Psoas muscle (tissue), 7 donors: ENCODE measurements at regions not wholly inside any gene's neighbourhood (a gene's known extent, or its start where the extent isn't known, plus 50 kb on each side); places are given as distances from the start of the nearest gene placed in this dataset.

Experiments used
- ATAC-seq, 4 donors: fragments of 200-7000 bp; cut with Tn5 transposase; one replicate each; pipeline ENCODE4 v1.9.1; 2020; ENCODE audit warnings: moderate library complexity in 3 of 4, mild to moderate bottlenecking in 2 of 4
- DNase-seq, 2 donors: peaks; one replicate each; pipeline ENCODE4 v3.0.0-alpha.2; 2020
- H3K27ac ChIP-seq: fragments of 200-600 bp; one replicate; pipeline ENCODE4 v1.8.0; 2022
- H3K27me3 ChIP-seq, 3 donors: fragments of 200-600 bp in 1 of 3; one replicate each; pipeline versions ENCODE4 v1.6.1 to v1.8.0; 2013 to 2022; ENCODE audit warnings: low read length in 2 of 3, mild to moderate bottlenecking in 2 of 3, moderate library complexity in 1 of 3; ENCODE audit not compliant: insufficient read depth in 3 of 3
- H3K36me3 ChIP-seq, 2 donors: fragments of 200-600 bp in 1 of 2; one replicate each; pipeline versions ENCODE4 v1.6.1 to v1.8.0; 2013 to 2022; ENCODE audit warnings: low read depth in 1 of 2, mild to moderate bottlenecking in 1 of 2, moderate library complexity in 1 of 2; ENCODE audit not compliant: insufficient read depth in 1 of 2
- H3K4me1 ChIP-seq: fragments of 200-600 bp; one replicate; pipeline ENCODE4 v1.8.0; 2022
- H3K4me3 ChIP-seq: fragments of 200-600 bp; one replicate; pipeline ENCODE4 v1.8.0; 2022; ENCODE audit warnings: mild to moderate bottlenecking
- H3K9me3 ChIP-seq: fragments of 200-600 bp; one replicate; pipeline ENCODE4 v1.8.0; 2022
- WGBS, 3 donors: extraction: QIAGEN DNeasy Blood & Tissue Kit; methylation state at CpG; one replicate each; pipeline versions ENCODE4 v1.1.6 to v1.1.7; 2013; 5-methylcytosine and 5-hydroxymethylcytosine counted together
- intact Hi-C, 2 donors: fragments of 100-400 bp; cut with DNase I; formaldehyde crosslinking; loops; one replicate each; pipeline versions ENCODE4 v1.11.0 to v1.14.2; 2022
- TF ChIP-seq, protein P1 (sequence below): fragments of 200-600 bp; IDR thresholded peaks from one replicate; pipeline ENCODE4 v1.8.0; 2022; ENCODE audit warnings: antibody characterized with exemption
- donor health status: healthy with polysubstance abuse.
- donor health status: DM: no; HTN: no; CAD: no; lungs with moderate emphysema.
- donor health status: Bipolar disorder and iron deficiency.
- donor health status: healthy.
- donor health status: DM: yes; HTN: yes; CAD: no.
- donor health status: DM: no; HTN: no; CAD: no.
- donor health status: DM: yes; HTN: yes; CAD: no.

DNA sequence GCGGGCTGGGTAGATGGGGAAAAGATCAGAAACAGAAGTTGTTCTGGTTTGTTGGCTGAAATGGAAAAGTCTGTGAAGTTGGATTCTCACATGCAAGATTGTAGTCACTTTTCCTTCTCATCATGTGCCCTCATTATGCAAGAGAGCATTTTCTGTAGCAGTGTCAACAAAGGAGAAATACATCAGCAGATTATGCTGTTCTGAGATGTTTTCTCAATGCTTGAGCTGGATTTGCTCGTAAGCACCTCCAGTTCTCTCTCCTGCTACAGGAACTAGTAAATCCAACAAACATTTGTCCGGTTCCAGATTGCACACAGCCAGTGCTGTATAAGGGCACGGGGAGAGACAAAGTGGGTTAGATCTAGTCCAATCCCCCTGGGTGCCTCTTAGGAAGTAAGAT, 90.0 kb downstream of the GATA3 start:
- H3K27me3 ChIP-seq = no peaks in the 10 kb centered on the region
- no peak overlapping the region for H3K4me3 ChIP-seq
- H3K36me3 ChIP-seq = no peaks in the 10 kb centered on the region
- WGBS, 3 donors = 67 to 75% (median 67%) methylated on average over 4 of the region's 4 CpGs
- H3K9me3 ChIP-seq = no peaks in the 10 kb centered on the region
- H3K27ac ChIP-seq = no peak overlapping the region
- DNase-seq (no peak), ATAC-seq (no peak)
- intact Hi-C loops = no loop called here
- TF ChIP-seq, protein P1, sequence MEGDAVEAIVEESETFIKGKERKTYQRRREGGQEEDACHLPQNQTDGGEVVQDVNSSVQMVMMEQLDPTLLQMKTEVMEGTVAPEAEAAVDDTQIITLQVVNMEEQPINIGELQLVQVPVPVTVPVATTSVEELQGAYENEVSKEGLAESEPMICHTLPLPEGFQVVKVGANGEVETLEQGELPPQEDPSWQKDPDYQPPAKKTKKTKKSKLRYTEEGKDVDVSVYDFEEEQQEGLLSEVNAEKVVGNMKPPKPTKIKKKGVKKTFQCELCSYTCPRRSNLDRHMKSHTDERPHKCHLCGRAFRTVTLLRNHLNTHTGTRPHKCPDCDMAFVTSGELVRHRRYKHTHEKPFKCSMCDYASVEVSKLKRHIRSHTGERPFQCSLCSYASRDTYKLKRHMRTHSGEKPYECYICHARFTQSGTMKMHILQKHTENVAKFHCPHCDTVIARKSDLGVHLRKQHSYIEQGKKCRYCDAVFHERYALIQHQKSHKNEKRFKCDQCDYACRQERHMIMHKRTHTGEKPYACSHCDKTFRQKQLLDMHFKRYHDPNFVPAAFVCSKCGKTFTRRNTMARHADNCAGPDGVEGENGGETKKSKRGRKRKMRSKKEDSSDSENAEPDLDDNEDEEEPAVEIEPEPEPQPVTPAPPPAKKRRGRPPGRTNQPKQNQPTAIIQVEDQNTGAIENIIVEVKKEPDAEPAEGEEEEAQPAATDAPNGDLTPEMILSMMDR = no peak
- no peaks in the 10 kb centered on the region for H3K4me1 ChIP-seq

DNA sequence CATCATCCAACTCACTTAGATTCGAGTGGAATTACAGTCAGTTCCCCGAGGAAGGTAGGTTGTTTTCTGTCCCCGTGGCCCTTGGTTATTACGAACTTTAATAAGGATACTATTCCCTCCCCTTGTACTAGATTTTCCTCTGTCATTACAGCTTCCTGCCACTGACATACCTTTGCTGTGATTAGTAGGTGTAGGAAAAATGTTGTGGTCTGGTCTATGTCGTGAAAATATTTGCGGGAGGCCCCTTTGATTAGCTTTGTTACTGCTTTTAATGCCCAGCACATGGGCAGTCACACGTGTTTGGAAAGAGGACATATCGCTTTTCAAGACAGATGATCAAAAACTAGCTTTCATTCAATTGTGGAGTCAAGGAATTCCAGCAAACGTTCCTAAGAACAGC, 92.2 kb downstream of the GATA3 start:
- Histone ChIP-seq H3K27me3 (no peaks in the 10 kb centered on the region), H3K4me3 (no peak overlapping the region), H3K9me3 (no peaks in the 10 kb centered on the region), H3K27ac (no peak overlapping the region), H3K4me1 (no peaks in the 10 kb centered on the region), H3K36me3 (no peaks in the 10 kb centered on the region)
- intact Hi-C loops = no loop called here
- no peak for ATAC-seq
- 59 to 62% (median 59%) methylated on average over 9 of the region's 9 CpGs for WGBS, 3 donors
- TF ChIP-seq, protein P1 = no peak
- DNase-seq = no peak

GRCh38 chr10:8149991-8150390, 95.5 kb downstream of the GATA3 start:
- Histone ChIP-seq H3K27ac (no peak overlapping the region), H3K27me3 (no peaks in the 10 kb centered on the region), H3K4me3 (no peak overlapping the region), H3K36me3 (no peaks in the 10 kb centered on the region), H3K9me3 (no peaks in the 10 kb centered on the region), H3K4me1 (no peaks in the 10 kb centered on the region)
- intact Hi-C loops = no loop called here
- no peak for DNase-seq
- 78 to 83% (median 82%) methylated on average over 12 of the region's 12 CpGs for WGBS, 3 donors
- no peak for ATAC-seq
- TF ChIP-seq, protein P1 = no peak

GRCh38 chr10:8150401-8150905, 96.0 kb downstream of the GATA3 start:
- TF ChIP-seq, protein P1 = no peak
- Histone ChIP-seq H3K27me3 (no peaks in the 10 kb centered on the region), H3K4me3 (no peak overlapping the region), H3K27ac (no peak overlapping the region), H3K9me3 (no peaks in the 10 kb centered on the region), H3K36me3 (no peaks in the 10 kb centered on the region), H3K4me1 (no peaks in the 10 kb centered on the region)
- no peak for DNase-seq
- intact Hi-C loops = no loop called here
- no peak for ATAC-seq
- 58 to 66% (median 62%) methylated on average over 7 of the region's 7 CpGs for WGBS, 3 donors

DNA sequence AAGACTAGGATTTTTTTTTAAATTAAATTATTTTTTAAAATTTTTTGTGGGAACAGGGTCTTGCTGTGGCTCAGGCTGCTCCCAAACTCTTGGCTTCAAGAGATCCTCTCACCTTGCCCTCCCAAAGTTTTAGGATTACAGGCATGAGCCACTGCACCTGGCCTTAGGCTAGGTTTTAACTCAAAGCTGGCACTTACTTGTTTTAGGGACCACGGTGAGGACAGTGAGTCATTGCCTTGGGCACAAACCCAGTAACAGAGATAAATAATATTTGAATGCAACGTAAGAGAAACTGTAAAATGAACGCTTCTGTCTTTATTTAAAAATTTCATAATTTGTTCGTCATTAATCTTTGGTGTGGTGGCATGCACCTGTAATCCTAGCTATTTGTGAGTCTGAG, 96.6 kb downstream of the GATA3 start:
- no peak overlapping the region for H3K27ac ChIP-seq
- no peaks in the 10 kb centered on the region for H3K36me3 ChIP-seq
- TF ChIP-seq, protein P1 = no peak
- DNase-seq (no peak), ATAC-seq (no peak)
- no peaks in the 10 kb centered on the region for H3K27me3 ChIP-seq
- H3K4me1 ChIP-seq = no peaks in the 10 kb centered on the region
- WGBS, 3 donors = 79 to 84% (median 81%) methylated on average over 4 of the region's 4 CpGs
- intact Hi-C loops = no loop called here
- no peak overlapping the region for H3K4me3 ChIP-seq
- no peaks in the 10 kb centered on the region for H3K9me3 ChIP-seq
